ENCODE measurements at regions not wholly inside any gene's neighbourhood (a gene's known extent, or its start where the extent isn't known, plus 50 kb on each side); places are given as distances from the start of the nearest gene placed in this dataset.

- ATAC-seq = no peak
- Mint-ChIP-seq H3K9me3 (peaks cover 6% of the 10 kb centered on the region; the same call in 2 of the 3 replicates), H3K27ac (no peak overlapping the region), H3K4me3 (no peak overlapping the region), H3K36me3 (ENCODE audit: low read depth) (no peaks in the 10 kb centered on the region), H3K27me3 (ENCODE audit: insufficient read depth, low read depth, poor library complexity) (no peaks in the 10 kb centered on the region), H3K4me1 (no peaks in the 10 kb centered on the region)
- H4K20me1 ChIP-seq (replicated peaks; ENCODE audit: insufficient read depth) = no peaks in the 10 kb centered on the region
- no peak overlapping the region for H3K4me2 ChIP-seq
- no peak overlapping the region for H3K4me3 ChIP-seq
- no peaks in the 10 kb centered on the region for H3K9me2 ChIP-seq (ENCODE audit: insufficient read depth)
- no peak for DNase-seq (ENCODE audit: low spot score)
- no peak overlapping the region for H2AFZ ChIP-seq
- H3K4me1 ChIP-seq (ENCODE audit: insufficient read depth) = no peaks in the 10 kb centered on the region
- no peak overlapping the region for H3K27ac ChIP-seq (ENCODE audit: low read depth)
- no peaks in the 10 kb centered on the region for H3K79me2 ChIP-seq (replicated peaks; ENCODE audit: insufficient read depth)
- H3F3A ChIP-seq (replicated peaks; ENCODE audit: low read depth) = no peaks in the 10 kb centered on the region
- no peak for TF ChIP-seq STAT1 (IDR thresholded peaks at IDR 0.05; ENCODE audit: unreplicated experiment)
- no peak for TF ChIP-seq EZH2 (IDR thresholded peaks at IDR 0.05; ENCODE audit: low read depth, unreplicated experiment)
- TF ChIP-seq REST (IDR thresholded peaks at IDR 0.05; ENCODE audit: unreplicated experiment) = no peak
- TF ChIP-seq NANOG (IDR thresholded peaks at IDR 0.05; ENCODE audit: borderline replicate concordance) = no peak
- no peak for TF ChIP-seq ZNF462 (CRISPR knock-in tag; IDR thresholded peaks at IDR 0.05)
- no peak for TF ChIP-seq CTCF (conservative IDR thresholded peaks at IDR 0.05; ENCODE audit: low read depth in 2 of 2)
- H3K36me3 ChIP-seq (ENCODE audit: insufficient read depth) = no peaks in the 10 kb centered on the region
- no peaks in the 10 kb centered on the region for H3K27me3 ChIP-seq (ENCODE audit: insufficient read depth)
These were observed 136.6 kb upstream of the ELAC2 start for GRCh38 chr17:13154398-13154797.
